HL-60/S4 treated with phorbol 12-myristate 13-acetate at 8.2 ng/mL for 4 days and 3 days (cell line): ENCODE measurements at regions not wholly inside any gene's neighbourhood (a gene's known extent, or its start where the extent isn't known, plus 50 kb on each side); places are given as distances from the start of the nearest gene placed in this dataset.

ENCODE experiments used
- in situ Hi-C: fragments of 300-500 bp; cut with MboI; formaldehyde crosslinking; loops from 2 replicates; pipeline ENCODE4 v1.15.0; 2022; ENCODE audit warnings: low sequenced_read_pairs

GRCh38 chr12:11534064-11534463 is 115.4 kb upstream of the ETV6 start:
- in situ Hi-C loops = loop anchor here (25.0 kb wide), 1 partner anchor 803 kb away; no protein-coding TSS in a partner anchor

DNA sequence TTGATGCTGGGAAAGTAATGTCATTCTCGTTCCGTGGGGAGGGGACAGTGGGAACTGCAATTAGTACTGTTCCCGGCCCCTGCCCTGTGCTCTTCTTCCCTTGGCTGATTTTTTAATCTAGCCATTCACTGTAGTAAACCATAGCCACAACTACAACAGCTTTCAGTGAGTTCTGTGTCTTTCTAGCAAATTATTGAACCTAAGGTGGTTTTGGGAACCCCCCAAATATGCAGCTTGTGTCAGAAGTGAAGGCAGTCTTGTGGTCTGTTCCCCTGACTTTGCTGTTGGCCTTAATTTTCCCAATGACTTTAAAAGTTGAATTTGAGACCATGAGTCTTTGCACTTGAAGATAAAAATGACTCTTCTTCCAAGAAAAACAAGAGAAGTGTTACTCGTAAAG is 114.3 kb upstream of the ETV6 start:
- in situ Hi-C loops = loop anchor here (25.0 kb wide), 1 partner anchor 802 kb away; no protein-coding TSS in a partner anchor

- in situ Hi-C loops = loop anchor here (25.0 kb wide), 1 partner anchor 798 kb away; no protein-coding TSS in a partner anchor
These were observed 110.3 kb upstream of the ETV6 start for GRCh38 chr12:11539156-11539555.

GRCh38 chr12:11540156-11540555 is 109.3 kb upstream of the ETV6 start:
- in situ Hi-C loops = loop anchor here (25.0 kb wide), 1 partner anchor 797 kb away; no protein-coding TSS in a partner anchor

DNA sequence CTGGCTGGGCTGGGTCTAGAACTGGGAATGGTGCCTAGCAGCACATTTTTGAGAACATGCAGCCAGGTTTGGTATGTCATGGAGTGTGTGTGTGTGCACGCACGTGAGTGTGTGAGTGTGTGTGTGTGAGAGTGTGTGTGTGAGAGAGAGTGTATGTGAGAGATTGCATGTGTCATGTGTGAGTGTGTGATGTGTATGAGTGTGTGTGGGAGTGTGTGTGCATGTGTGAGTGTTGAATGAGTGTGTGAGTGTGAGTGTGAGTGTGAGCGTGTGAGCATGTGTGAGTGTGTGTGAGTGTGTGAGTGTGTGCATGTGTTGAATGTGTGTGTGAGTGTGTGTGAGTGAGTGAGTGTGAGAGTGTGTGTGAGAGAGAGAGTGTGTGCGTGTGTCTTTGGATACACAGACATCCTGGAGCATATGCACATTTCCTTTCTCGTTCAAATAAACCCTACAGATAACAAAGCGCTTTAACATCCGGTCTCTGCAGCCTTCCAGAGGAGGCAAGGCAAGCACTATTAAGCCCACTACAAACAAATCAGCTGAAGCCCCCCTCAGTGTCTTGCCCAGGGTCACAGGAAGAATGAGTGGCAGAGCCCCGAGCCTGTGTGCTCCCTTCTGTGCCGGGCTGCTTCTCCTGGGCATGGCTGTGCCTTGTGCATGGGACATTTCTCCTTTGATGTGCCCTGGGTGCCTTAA is 108.7 kb upstream of the ETV6 start:
- in situ Hi-C loops = loop anchor here (25.0 kb wide), 1 partner anchor 797 kb away; no protein-coding TSS in a partner anchor

DNA sequence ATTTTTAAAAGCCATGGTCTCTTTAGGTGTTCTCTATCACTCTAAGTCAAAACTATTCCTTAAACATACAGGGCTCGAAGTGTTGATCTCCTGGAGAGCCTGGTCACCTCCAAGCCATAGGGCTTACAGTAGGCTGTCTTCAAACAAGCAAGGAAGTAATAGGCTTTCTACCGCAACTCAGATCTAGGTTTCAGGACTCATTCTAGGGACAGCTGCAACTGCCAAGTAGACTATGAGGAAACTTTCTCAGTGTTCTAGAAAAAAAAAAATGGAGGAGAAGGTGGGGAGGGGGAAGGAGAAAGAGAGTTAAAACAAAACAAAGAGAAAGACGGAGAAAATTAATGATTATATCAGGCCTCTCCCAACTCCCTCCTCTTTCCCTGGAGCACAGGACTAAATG is 106.9 kb upstream of the ETV6 start:
- in situ Hi-C loops = loop anchor here (25.0 kb wide), 1 partner anchor 795 kb away; no protein-coding TSS in a partner anchor

DNA sequence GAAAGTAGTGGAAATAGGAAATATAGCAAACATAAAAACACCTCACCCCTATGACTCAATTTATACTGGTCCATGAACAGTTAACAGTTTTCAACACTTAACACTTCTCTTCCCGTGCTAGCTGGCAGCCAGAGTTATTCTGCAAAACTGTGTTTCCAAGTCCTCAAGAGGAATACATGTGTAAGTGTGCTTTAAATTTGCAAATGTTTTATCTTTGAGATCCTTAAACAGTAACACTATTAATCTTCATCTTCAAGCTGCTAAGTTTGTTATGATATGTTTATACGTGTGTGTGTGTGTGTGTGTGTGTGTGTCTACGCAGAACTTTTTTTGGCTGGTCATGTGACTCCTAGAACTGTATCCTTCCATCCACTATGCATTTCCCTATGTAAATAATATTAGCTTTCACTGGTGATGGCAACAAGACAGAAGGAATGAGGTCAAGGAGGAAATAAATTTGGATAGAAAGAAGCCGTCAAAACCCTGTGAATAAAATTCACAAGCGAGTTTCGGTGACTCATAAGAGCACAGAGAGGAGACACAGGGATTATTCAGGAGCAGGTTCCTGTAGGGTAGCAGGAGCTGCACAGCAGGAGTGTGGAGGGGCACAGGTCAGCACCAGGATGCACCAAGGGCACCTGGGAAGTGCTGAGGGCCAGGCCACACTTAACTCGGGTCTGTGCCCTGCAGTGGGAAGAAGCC is 105.9 kb upstream of the ETV6 start:
- in situ Hi-C loops = loop anchor here (25.0 kb wide), 1 partner anchor 794 kb away; no protein-coding TSS in a partner anchor

- in situ Hi-C loops = loop anchor here (25.0 kb wide), 1 partner anchor 792 kb away; no protein-coding TSS in a partner anchor
These were observed 103.8 kb upstream of the ETV6 start for GRCh38 chr12:11545484-11546330.

DNA sequence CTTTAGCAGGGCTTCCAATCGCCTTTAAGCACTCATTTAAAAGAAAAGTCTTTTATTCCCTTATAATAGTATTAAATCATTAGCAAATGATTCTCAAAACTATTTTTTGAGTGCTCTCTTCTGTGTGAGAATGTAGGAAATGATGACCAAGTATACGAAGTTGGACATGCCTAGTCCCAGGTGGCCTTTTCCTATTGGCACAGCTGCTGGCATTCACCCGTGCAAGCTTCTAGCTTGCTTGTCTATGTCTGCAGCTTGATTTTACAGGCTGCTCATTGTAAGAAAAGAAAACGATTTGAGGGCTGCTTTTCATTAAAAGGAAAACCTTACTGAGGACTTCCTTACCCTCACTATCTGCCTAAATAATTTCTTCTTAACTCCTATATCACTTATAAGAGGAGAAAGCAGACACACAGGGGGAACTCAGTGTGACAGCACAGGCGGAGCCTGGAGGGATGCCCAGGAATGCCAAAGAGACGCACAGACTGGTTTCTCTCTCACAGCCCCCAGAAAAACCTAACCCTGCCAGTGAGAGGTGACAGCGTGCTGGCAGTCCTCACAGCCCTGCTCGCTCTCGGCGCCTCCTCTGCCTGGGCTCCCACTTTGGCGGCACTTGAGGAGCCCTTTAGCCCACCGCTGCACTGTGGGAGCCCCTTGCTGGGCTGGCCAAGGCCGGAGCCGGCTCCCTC is 102.7 kb upstream of the ETV6 start:
- in situ Hi-C loops = loop anchor here (25.0 kb wide), 1 partner anchor 791 kb away; no protein-coding TSS in a partner anchor

GRCh38 chr12:11547271-11547646 is 102.2 kb upstream of the ETV6 start:
- in situ Hi-C loops = loop anchor here (25.0 kb wide), 1 partner anchor 790 kb away; no protein-coding TSS in a partner anchor

DNA sequence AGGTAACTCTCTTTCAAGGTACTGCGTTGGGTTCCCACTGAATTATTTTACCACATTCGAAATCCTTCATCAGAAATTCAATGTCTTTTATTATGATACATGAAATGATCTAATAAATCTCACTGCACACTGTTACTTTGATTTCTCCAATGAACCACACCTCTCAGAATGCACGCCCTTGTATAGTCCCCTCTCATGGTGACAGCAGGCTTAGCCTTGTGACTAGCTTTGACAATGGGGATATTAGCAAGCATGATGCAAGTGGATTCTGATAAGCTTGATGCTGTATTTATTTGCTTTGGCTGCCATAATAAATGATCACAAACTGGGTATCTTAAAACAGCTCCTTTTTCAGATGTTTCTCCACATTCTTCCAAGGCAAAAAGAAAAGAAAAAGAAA is 100.4 kb upstream of the ETV6 start:
- in situ Hi-C loops = loop anchor here (25.0 kb wide), 1 partner anchor 788 kb away; no protein-coding TSS in a partner anchor

- in situ Hi-C loops = no loop called here
These were observed 95.5 kb upstream of the ETV6 start for GRCh38 chr12:11553871-11554533.

DNA sequence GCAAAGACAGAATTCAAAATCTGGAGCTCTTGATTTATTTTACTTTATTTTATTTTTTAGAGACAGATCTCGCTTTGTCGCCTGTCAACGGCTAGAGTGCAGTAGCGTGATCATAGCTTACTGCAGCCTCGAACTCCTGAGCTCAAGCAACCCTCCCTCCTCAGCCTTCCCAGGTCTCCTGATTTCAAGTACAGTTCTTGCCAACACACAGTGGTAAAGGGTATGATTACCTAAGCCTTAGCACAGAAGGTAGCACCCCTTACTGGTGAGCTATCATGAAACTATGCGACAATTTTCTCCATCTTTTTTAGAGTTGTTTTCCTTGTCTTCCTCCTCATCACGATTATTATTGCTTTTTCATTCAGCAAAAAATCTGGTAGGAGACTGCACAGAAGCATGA is 94.3 kb upstream of the ETV6 start:
- in situ Hi-C loops = no loop called here

GRCh38 chr12:11555743-11556625 is 93.5 kb upstream of the ETV6 start:
- in situ Hi-C loops = no loop called here

DNA sequence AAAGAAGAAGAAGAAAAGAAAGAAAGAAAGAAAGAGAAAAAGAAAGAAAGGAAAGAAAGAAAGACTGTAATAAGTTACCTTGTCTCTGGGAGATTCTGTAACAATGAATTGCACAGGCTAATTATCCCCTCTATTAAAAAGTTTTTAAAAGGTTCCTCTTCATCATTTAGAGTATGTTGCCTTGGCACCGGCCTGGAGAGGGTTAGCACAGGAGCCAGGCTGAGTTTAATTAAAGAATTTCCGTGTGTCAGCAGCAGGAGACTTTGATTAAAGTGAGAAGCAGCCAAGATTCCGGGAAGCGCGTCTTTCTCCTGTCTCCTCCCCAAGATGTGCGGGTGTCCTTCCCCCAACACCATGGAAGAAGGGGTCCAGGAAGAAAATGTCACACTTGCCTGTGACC is 92.8 kb upstream of the ETV6 start:
- in situ Hi-C loops = no loop called here

DNA sequence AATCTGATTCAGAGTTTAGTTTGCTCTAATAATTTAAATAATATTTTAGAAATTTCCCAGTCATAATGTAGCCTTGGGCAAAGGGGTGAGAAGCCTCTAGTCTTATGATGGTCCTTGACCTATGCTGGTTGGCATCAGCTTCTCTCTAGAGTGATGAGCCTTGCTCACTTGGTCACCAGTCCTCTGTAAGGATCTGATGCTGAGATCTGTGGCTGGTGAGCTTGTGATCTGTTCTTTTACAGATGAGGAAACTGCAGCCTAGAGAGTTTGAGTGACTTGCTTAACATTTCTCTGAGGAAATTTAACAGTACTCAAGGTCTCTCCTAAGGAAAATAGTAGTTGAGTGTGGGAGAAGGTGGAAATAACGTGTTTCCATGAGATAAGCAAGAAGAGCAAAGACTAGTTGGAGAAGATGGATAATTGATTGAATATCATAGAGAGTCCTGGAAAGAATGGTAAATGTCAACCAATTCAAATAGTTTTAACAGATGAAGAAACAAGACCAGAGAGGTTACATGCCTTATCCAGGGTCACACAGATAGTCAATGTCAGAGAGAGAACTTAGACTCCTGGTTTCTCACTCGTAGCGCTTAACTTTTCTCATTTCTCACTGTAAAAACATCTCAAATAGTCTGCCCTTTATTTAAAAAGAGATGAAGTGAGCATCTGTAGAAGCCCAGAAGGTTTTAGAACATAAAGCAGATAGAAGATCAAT is 89.7 kb upstream of the ETV6 start:
- in situ Hi-C loops = no loop called here

DNA sequence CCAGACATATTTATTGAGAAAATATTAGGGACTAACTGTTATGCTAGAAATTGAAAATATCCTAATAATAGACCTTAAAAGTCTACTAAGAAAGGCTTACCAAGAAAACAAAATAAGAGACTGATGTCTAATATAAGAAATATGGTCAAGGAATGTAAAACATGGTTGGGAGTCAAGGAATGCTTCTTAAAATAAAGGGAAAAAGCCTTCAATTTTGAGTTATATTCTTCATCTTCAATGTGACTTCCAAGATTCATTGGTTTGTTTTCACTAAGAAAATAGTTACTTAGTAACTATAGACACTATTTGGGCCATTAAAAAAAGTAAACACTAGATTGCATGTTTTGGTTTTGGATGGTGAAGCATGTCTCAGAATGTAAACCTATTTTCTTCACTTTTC is 88.1 kb upstream of the ETV6 start:
- in situ Hi-C loops = no loop called here
